ENCODE measurements at regions not wholly inside any gene's neighbourhood (a gene's known extent, or its start where the extent isn't known, plus 50 kb on each side); places are given as distances from the start of the nearest gene placed in this dataset.

- H3K36me3 ChIP-seq, result no peaks in the 10 kb centered on the region
- TF ChIP-seq CTCF (IDR thresholded peaks at IDR 0.05; ENCODE audit: low read depth, low read length), result no peak
- no peaks in the 10 kb centered on the region for H3K27me3 ChIP-seq
- H3K27ac ChIP-seq, result no peak overlapping the region
- no peaks in the 10 kb centered on the region for H3K9me3 ChIP-seq (ENCODE audit: low read depth)
- no peak for DNase-seq (ENCODE audit: low read depth in 1 of 2, low spot score in 1 of 2)
- peaks cover 14% of the 10 kb centered on the region for H3K4me1 ChIP-seq (ENCODE audit: low read depth)
- H3K4me3 ChIP-seq, result no peak overlapping the region
Observed at GRCh38 chr1:239539051-239539450, 152.7 kb downstream of the CHRM3 start.

GRCh38 chr1:239539812-239540211 is 153.4 kb downstream of the CHRM3 start:
- Histone ChIP-seq H3K36me3 (no peaks in the 10 kb centered on the region), H3K4me3 (no peak overlapping the region), H3K9me3 (ENCODE audit: low read depth) (no peaks in the 10 kb centered on the region), H3K27ac (no peak overlapping the region), H3K27me3 (no peaks in the 10 kb centered on the region), H3K4me1 (ENCODE audit: low read depth) (peaks cover 14% of the 10 kb centered on the region)
- TF ChIP-seq CTCF (IDR thresholded peaks at IDR 0.05; ENCODE audit: low read depth, low read length), result no peak
- no peak for DNase-seq (ENCODE audit: low read depth in 1 of 2, low spot score in 1 of 2)

- Histone ChIP-seq H3K27ac (no peak overlapping the region), H3K27me3 (no peaks in the 10 kb centered on the region), H3K4me3 (no peak overlapping the region), H3K4me1 (ENCODE audit: low read depth) (peaks cover 1% of the 10 kb centered on the region), H3K9me3 (ENCODE audit: low read depth) (no peaks in the 10 kb centered on the region), H3K36me3 (no peaks in the 10 kb centered on the region)
- no peak for DNase-seq (ENCODE audit: low read depth in 1 of 2, low spot score in 1 of 2)
- TF ChIP-seq CTCF (IDR thresholded peaks at IDR 0.05; ENCODE audit: low read depth, low read length), result no peak
Observed at GRCh38 chr1:239543873-239544272, 157.5 kb downstream of the CHRM3 start.

GRCh38 chr1:239545466-239545865 is 159.1 kb downstream of the CHRM3 start:
- H3K27me3 ChIP-seq, result no peaks in the 10 kb centered on the region
- H3K9me3 ChIP-seq (ENCODE audit: low read depth), result no peaks in the 10 kb centered on the region
- no peaks in the 10 kb centered on the region for H3K36me3 ChIP-seq
- peak in 1 of 2 donors; percentile 5 for DNase-seq (ENCODE audit: low read depth in 1 of 2, low spot score in 1 of 2)
- H3K4me1 ChIP-seq (ENCODE audit: low read depth), result no peaks in the 10 kb centered on the region
- TF ChIP-seq CTCF (IDR thresholded peaks at IDR 0.05; ENCODE audit: low read depth, low read length), result no peak
- H3K4me3 ChIP-seq, result no peak overlapping the region
- no peak overlapping the region for H3K27ac ChIP-seq

- no peaks in the 10 kb centered on the region for H3K9me3 ChIP-seq (ENCODE audit: low read depth)
- DNase-seq (ENCODE audit: low read depth in 1 of 2, low spot score in 1 of 2), result peak in 1 of 2 donors; percentile 7
- no peaks in the 10 kb centered on the region for H3K4me1 ChIP-seq (ENCODE audit: low read depth)
- no peak overlapping the region for H3K4me3 ChIP-seq
- no peak overlapping the region for H3K27ac ChIP-seq
- no peak for TF ChIP-seq CTCF (IDR thresholded peaks at IDR 0.05; ENCODE audit: low read depth, low read length)
- H3K36me3 ChIP-seq, result no peaks in the 10 kb centered on the region
- no peaks in the 10 kb centered on the region for H3K27me3 ChIP-seq
Observed at GRCh38 chr1:239547987-239548386, 161.6 kb downstream of the CHRM3 start.

- H3K4me3 ChIP-seq, result no peak overlapping the region
- no peaks in the 10 kb centered on the region for H3K4me1 ChIP-seq (ENCODE audit: low read depth)
- no peaks in the 10 kb centered on the region for H3K9me3 ChIP-seq (ENCODE audit: low read depth)
- DNase-seq (ENCODE audit: low read depth in 1 of 2, low spot score in 1 of 2), result no peak
- H3K27ac ChIP-seq, result no peak overlapping the region
- no peak for TF ChIP-seq CTCF (IDR thresholded peaks at IDR 0.05; ENCODE audit: low read depth, low read length)
- no peaks in the 10 kb centered on the region for H3K27me3 ChIP-seq
- no peaks in the 10 kb centered on the region for H3K36me3 ChIP-seq
Observed at GRCh38 chr1:239550178-239550577, 163.8 kb downstream of the CHRM3 start.

Data from cardiac muscle cell (in vitro differentiated cells and primary cell).